ENCODE measurements at regions not wholly inside any gene's neighbourhood (a gene's known extent, or its start where the extent isn't known, plus 50 kb on each side); places are given as distances from the start of the nearest gene placed in this dataset.

DNA sequence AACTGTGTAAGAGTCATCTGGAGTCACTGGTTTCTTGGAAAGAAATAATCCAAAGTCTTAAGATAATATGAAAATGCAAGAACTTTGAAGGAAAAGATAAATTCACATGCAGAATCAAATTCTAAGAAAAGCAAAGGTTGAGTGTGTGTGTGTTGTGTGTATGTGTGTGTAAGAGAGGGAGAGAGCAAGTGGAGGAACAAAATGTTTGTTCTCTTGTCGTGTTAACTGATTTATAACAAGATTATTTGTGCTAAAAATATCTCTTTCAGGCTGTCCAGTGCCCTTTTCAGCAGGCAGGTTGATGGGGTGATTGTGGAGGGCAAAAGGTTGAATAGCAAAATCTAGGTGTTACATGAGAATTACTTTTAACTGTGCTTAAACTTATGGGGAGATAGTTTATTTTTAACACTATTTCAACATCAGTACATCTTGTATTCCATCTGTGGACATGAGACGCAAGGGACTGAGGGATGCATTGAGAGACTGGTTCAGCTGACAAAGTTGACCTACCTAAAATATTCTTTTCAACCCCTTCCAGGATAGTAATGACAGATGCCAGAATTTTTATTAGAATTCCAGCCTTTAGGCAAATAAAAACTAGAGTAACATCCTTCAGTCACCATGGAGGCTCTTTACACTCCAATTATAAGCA, 342.4 kb upstream of the CD180 start:
- DNase-seq = no peak

DNA sequence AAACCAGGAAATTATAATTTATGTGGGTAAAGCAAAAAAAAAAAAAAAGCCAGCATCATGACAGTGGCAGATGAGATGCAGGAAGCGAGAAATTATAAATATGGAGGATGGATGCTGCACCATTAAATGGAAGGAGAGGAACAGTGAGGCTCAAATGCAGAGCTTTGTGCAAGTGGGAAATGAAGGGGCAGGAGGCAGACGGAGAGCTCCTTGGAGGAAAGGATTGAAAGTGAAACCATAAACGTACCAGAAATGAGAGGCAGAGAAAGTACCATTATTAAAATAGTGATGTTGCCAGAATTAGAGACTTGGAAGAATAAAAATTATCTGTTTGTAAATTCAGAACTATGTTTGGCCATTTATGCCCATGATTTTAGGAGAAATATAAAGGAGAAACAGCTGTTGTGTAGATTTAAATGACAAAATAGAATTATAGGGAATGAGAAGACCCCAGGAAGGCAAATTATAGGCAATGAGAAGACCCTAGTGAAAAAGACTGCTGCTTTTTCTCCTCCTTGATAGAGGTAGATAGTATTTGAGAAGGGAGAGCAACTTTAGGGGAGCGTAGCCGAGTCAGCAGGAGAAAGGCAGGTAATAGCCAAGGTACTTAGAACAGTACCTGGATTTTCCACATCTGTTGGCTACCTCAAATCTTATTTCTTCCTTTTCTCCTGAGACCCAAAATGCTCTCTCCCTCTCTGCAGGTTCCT, 341.0 kb upstream of the CD180 start:
- DNase-seq = no peak

DNA sequence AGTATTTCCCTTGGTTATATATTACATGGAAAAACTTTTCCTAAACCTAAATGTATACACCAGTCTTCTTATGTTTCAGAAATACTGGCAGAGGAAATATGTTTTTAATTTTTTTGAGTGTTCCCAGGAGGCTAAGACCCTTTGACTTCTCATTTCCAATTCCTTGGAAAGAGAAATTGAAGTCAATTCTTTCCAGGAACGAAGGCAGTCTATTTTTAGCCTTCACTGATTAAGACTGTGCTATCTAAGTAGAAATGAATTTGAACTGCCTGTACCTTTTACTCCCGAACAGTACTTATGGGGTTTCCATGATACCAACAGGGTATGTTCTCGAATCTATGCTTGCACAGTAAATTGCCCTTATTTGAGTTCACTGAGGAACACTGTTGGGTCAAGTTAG, 340.3 kb upstream of the CD180 start:
- DNase-seq = no peak

DNA sequence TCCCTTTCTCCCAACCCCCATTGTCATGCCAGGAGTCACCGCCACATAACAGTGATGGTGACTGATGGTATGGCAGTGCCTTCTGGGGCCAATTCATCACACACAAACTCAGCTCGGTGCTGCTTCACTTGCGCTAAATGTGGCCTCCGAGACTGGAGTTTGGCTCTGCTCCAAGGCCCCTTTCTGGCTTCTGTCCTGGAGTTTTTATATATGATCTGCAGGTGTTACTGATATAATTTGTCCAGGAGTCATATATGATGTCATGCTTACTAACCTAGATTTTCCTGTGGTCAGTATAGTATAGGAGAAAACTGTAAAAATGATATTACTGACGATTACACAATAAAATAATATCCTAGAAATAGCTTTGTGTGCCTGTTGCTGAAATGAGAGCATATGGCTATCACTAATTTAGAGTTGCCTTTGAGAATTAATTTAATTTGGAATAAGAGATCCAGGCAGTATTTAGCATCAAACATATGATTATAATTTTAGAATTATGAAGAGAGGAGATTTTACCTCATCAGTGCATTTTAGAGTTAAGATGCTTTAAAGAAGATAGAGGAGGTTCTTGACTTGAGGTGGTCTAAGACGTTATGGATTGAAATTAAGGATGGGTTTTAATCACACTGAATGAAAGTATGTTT, 334.1 kb upstream of the CD180 start:
- DNase-seq = no peak

DNA sequence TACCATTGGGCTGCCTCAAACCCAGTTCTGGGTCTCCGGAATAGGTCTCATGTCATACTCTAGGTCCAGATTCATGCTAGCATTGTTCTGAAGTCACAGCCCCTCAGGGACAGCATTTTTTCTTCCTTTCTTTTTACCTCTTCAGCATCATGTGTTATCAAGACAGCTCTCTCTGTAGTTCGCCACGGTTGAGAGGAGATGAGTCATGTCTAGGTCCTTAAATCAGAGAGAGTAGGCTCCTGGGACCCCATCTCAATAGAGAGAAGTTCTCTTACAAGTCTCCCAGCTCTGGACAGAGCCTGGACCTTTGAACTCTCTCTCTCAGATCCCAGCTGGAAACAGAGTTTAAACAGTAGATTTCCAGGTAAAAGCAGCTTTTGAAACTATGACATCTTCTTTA, 332.4 kb upstream of the CD180 start:
- no peak for DNase-seq

DNA sequence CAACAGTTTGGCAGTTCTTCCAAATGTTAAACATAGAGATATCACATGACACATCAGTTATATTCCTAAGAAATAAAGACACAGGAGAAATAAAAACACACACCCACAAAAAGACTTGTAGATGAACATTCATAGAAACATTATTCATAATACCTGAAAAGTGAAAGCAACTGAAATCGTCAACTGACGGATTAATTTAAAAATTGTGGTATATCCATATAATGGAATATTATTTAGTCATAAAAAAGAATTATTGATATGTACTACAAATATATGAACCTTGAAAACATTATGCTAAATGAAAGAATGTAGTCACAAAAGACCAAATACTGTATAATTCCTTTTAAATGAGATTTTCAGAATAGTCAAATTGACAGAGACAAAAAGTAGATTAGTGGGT, 330.2 kb upstream of the CD180 start:
- no peak for DNase-seq

DNA sequence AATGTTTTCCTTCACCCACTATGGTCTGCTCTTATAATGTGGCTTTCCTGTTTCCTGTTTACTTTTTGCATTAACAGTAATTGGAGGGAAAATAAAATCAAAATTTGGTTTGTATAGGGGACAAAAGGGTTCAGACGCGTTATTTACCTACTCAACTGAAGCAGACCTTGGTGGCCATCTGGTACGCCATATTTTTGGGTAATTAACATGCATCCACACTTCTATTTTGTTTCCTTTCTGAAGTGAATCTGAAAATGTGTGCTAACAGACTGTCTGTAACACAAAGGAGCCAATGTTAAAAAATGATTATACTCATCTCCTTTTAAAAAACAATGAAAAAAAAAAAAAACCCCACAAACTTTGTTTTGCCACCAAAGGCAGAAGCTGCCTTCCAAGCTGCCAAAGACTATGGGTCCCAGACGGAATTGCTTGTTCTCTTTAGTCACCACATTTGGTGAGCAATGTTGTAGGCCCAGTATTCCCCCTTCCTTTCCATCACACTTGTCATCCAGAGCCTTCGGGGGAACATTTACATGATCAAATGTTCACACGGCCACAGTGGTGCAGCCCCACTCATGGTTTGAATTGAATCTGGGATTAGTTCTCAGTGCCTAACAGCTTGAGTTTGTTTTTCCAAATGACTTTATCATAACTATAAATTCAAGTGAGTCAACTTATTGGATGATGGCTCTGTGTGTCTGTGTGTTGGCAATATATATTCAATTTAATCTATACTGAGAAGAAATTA, 323.7 kb upstream of the CD180 start:
- DNase-seq = no peak

DNA sequence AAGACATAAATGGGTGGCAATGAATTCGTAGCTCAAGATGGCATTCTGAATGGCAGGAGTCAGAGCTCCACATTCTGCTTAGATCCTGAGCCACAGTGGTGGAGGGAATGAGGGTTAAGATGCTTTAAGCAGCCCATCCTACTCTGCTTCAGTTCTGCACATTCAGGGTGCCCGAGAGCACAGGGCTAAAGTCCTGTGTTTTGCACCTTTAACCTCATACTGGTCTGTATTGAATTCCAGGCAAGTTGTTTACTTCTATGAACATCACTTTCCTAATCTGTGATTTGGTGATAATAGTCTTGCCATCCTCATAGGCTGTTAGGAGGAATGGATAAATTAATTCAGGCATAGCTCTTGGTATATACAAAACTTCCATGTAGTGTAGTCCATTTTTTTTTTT, 321.6 kb upstream of the CD180 start:
- DNase-seq = no peak

DNA sequence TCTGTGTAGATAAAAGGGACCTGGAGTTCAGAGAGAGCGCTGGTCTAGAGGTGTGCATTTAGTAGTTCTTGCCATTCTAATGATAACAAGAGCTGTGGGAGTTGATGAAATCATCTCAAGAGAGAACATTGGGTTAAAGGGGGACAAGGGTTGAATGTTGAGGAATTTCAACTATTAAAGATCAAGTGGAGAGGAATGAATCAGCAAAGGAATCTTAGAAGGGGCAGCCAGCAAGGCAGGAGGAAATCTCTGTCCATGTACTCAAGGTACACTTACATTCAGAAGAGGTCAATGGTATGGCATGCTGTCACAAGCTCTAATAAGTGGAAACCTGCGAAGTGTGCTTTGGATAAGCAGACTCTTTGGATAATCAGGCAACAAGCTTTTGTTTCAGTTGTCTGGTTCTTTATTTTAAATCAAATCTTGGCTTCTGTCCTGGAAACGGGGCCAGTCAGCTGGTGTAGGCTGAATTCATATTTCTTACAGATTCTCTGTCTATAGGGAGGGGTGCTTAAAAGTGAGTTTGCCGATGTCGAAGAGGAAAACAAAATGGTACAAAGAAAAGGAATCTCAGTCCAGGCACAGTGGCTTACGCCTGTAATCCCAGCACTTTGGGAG, 320.5 kb upstream of the CD180 start:
- DNase-seq = no peak

DNA sequence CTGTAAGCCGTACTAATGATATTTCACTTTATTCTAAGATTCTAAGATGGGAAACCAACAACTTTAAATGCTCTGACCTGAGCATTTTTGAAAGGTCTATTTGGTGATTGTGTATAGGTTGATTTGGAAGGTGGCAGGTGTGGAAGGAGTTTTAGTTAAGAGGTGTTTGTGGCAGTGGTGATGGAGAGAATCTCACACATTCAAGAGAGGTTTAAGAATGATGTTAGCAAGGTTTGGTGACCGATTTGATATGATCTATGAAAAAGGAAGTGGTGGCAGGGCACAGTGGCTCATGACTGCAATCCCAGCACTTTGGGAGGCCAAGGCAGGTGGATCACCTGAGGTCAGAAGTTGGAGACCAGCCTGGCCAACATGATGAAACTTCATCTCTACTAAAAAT, 319.2 kb upstream of the CD180 start:
- DNase-seq = no peak

DNA sequence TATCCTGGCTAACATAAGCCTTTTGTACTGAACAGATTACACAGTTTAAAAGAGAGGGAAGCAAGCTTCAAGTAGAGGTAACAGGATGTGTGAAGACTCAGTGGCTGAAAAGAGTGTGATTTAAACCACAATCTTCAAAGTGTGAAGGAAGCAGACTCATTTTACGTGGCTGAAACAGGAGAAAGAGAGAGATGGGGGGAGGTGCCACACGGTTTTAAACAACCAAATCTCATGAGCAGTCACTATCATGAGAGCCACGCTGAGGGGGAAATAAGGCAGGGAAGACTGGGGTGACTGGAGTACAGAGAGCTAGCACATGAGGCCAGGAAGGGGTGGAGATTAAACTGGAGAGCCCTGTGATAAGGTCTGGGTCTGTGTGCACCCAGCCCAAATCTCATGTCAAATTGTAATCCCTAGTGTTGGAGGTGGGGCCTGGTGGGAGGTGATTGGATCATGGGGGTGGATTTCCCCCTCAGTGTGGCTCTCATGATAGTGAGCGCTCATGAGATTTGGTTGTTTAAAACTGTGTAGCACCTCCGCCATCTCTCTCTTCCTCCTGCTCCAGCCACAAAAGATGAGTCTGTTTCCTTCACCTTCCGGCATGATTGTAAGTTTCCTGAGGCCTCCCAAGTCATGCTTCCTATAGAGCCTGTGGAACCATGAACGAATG, 318.6 kb upstream of the CD180 start:
- no peak for DNase-seq

DNA sequence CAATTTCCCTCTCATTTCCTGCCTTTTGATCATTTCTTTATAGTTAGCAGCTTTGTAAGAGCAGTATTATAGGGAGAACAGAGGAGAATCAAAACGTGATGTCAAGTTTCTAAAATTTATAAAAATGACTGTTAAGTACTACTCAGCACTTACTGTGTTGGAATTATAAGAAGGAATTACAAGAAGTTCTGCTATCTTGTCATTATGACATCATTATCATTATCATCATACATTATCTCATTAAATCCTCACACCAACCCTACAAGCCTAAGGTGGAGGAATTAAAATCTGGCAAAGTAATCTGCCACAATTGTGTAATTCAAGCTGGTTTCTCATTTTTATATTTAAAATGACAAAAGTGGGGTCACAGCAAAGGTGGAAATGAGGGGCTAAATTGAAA, 316.2 kb upstream of the CD180 start:
- DNase-seq = no peak

DNA sequence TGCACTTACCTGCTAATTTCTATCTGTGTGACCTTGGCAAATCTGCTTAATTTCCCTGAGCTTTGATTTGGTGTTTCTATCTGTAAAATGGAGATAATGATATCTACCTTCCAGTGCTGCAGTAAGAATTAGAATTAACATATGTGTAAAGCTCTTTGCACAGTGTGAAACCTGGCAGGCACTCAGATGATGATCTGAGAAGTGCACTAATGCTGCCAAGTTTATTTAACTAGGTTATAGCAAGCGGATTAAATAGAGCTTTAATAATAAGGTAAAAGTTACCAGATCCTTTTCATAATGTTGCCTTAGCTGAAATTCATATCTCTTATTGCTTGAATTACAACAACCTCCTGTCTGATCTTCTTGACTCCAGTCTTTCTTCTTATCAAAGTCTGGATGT, 315.3 kb upstream of the CD180 start:
- DNase-seq = no peak

DNA sequence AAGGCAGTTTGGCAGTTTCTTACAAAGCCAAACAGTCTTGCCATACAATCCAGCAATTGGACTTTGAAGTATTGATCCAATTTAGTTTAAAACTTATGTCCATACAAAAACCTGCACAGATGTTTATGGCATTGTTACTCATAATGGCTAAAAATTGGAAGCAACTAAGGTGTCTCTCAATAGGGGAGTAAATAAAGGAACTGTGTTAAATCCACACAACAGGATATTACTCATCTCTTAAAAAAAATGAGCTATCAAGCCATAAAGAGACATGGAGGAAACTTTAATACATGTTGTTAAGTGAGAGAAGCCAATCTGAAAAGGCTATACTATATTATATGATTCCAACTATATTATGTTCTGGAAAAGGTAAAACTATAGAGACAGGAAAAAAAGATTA, 313.6 kb upstream of the CD180 start:
- DNase-seq = no peak

DNA sequence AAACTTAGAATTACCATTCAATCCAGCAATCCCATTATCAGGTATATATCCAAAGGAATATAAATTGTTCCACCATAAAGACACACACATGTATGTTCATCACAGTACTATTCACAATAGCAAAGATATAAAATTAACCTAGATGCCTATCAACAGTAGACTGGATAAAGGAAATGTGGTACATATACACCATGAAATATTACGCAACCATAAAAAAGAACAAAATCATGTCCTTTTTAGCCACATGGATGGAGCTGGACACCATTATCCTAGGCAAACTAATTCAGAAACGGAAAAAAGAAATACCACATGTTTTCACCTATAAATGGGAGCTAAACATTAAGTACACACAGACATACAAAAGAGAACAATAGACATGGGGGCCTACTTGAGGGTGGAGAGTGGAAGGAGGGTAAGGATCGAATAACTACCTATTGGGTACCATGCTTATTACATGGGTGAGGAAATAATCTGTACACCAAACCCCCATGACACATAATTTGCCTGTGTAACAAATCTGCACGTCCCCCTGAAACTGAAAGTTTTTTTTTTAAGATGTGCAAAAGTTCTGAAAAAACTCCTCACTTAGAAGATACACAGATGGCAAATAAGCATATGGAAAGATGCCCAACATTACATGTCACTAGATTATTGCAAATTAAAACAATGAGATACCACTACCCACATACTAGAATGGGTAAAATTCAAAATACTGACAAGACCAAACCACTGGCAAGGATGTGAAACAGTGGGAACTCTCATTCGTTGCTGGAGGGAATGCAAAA, 313.0 kb upstream of the CD180 start:
- DNase-seq = no peak

DNA sequence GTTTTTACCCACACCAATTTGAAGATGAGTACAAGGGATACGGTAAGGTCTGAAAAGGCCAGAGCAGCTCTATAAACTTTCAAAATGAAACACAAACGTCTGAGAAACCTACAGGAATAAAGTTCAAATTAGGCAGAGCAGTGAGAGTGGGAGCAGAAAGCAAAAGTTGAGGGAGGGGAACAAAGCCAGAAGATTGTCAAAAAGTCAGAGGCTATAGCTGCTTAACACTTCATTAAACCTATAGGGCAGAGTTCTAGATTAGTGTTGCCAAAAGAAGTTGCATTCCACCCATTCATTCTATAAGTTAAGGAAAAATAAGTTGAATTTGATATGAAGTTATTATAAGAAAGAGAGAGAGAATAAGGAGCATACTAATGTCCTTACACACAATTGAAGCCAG, 309.6 kb upstream of the CD180 start:
- no peak for DNase-seq

DNA sequence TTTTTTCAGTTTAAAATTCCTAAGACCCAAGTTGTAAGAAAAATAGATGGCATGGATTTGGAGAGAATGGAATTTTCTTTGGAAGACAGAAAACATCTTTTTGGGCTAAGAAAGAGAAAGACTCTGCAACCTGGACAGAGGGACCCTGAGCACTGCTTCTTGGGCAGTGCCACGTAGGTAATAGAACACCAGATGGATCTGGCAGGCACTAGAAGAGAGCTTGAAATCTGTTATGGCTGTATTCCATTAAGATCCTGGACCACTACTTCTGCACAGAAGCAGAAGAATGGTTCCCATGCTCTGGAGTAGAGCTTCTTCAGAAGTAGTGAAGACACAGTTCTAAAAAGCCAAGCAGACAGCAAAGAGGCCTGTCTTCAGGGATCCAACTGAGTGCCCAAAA, 306.4 kb upstream of the CD180 start:
- DNase-seq = no peak

DNA sequence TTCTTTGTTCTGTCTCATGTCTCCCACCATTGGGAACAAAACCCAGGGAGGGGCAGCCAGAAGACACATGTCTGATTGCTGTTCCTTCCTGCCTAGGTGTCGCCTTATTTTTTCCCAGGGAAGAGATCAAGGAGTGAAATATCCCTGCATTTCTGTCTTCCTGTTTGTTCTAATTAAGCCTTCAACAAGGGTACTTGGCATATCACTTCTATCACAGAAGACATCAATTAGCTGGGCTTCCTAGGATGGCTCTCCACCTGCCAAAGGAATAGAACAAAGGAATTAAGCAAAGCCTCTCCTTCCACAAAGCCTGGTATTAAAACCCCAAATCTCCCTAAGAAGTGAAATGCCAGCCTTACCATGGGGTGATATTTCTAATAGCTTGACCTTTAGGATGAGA, 299.5 kb upstream of the CD180 start:
- no peak for DNase-seq

DNA sequence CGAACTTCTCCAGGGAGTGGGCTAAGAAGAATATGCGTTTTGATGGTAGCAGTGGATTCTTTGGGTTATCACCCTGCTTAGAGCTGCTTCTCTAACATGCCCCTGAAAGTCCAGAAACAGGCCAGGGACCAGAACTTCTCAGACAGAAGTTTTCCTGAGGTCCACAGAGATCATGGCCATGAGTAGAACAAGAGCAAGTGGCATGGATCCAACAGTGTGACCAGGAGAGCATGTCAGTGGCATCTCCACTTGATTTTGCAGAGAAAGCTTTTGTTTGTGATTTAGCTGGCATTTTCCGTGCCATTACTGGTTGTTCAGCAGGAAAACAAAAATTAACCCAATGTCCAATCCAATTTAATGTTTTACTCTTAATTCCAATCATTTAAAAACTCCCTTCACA, 298.5 kb upstream of the CD180 start:
- DNase-seq = no peak

DNA sequence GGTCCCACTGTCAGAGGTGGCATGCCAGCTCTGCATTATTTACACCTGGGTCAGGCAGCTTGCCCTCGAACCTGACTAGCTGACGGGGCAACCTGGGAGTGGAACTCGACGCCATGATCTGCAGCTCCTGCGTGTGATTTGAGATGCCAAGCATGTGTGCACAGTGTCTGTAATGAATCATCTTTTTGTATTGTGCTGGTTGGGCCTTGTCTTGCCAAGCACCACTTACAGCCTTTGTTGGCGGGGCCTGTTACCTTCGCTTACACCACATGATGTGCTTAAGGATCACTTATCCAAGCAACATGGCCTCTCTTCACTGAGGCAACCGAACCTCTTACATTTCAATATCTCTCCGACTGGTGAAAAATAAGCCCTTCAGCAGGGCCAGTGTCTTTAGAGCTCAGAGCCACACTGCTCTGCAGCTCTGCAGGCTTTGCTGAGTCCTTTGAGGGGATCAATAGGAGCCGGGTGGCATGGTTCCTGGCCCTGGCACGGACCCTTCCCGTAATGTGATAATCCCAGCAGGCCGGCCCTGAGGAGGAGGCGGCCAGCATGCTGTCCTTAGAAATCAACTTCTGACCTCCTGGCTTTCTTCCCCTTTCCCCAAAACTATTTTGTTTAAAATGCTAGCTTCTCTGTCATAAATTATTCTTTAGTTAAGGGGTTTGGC, 297.7 kb upstream of the CD180 start:
- no peak for DNase-seq

DNA sequence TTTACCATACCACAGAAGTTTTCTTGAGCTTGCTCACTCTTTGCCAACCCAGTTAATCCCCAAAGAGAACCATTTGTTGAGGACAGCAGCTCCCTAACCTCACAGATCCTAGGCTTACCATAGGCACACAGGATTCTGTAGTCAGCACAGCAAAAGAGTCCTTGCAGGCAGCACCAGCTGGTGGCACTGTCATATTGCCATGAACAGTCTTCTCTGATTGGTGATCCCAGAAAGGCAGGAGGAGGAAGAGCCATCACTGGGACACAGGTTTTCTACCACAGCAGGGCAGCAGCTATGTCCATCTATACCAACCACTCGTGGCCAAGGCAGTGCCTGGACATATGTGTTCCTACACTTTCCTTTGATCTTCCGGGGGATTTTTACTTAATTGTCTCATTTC, 297.1 kb upstream of the CD180 start:
- DNase-seq = peak; percentile 9
